HG02938 (cell line): ENCODE measurements at regions not wholly inside any gene's neighbourhood (a gene's known extent, or its start where the extent isn't known, plus 50 kb on each side); places are given as distances from the start of the nearest gene placed in this dataset.

Source experiments
- ATAC-seq: cut with Tn5 transposase; IDR thresholded peaks from one replicate; pipeline ENCODE4 v1.9.1; 2021; ENCODE audit warnings: mild to moderate bottlenecking, moderate library complexity; ENCODE audit not compliant: unreplicated experiment

GRCh38 chr9:87275047-87275725, 222.5 kb upstream of the DAPK1 start:
- no peak for ATAC-seq

DNA sequence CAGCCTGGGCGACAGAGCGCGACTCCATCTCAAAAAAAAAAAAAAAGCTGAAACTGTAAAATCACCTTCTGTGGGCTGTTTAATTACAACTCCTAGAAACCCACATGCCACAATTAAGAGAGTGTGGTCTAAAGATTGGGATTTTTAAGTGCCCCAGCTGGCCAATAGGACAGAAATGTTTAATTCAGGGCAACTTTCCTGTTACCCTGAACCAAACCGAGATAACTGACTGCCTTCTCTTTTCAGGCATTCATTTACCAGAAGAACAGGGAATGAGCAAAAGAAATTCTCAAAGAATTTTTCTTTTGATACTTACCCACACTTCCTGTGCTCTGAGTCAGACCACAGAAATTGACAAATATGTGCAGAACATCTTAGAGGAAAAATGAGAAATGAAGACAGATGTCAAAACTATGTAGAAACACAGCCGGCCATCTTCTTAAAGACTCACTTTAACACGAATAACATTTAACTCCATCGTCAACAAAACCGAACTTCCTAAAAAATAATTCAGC, 221.3 kb upstream of the DAPK1 start:
- ATAC-seq, result no peak

DNA sequence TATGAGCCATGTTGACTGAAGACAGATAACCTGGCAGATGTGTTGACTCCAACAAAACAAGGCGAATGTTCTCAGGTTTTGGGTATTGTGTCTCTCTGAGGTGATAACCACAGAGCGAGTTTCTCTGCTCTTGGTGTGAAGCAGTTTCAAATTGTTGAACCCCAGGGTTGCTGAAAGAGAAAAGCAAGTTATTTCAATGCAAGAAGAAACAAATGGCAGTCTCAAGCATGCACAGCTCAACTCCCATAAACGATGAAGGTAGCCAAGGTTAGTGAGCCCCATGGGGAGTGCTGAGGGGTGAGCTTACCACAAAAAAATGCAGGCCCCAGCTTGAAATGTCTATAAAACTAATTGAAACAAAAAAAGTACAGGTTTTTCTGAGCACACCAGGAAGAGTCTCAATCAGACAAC, 220.8 kb upstream of the DAPK1 start:
- ATAC-seq, result no peak

DNA sequence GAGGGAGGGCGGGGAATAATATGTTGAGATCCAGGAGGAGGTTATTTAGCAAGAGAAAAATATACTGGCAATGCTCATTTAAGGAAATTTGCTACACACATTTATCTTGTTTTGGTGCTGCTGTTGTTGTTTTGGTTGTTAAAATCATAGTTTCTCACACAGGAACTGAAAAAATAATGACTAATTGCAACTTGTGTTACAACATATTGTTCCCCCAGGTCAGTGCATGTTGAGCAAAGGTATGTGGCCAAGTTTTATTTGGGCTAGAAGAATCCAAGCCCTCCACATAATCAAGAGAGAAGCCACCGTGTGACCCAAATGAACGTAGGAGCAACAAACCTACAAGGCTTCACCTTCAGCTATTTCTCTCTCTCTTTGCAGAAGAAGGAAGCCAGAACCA, 220.3 kb upstream of the DAPK1 start:
- ATAC-seq, result no peak

DNA sequence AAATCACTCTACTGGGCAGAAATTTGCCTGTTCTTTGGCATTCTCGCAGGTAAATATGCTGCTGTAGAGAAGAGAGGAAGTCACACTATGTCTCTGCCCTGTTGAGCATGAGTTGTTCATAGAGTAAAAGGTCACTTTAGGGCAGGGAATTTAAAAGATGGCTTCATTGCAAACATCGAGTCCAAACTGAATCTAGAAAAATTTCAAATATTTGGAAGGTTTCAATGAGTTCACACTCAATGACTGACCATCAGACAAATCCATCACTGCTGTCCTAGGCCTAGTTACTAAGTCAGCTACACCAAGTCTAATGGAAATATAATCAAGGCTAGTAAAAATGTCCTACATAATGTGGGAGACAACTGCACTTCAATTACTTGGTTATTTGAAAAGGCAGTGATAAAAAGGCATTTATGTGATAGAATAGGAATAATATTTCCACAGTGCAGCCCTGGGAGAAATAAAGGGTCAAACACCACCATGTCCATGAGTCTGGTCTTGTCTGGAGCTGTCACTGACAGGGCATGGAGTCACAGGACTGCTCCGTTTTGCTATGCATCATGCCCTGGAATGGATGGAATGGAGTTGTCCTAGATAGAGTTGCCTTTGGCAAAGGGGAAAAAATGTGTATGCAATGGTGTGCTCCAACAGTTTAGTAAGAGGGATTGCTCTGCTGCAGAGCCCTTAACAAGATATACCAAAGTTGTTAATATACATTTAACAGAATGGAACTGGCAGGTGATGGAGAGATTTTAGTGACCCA, 218.5 kb upstream of the DAPK1 start:
- no peak for ATAC-seq

GRCh38 chr9:87280421-87280820, 217.2 kb upstream of the DAPK1 start:
- no peak for ATAC-seq

- no peak for ATAC-seq
These were observed 215.1 kb upstream of the DAPK1 start for GRCh38 chr9:87282538-87282937.

GRCh38 chr9:87283585-87283984, 214.1 kb upstream of the DAPK1 start:
- no peak for ATAC-seq

- no peak for ATAC-seq
These were observed 212.3 kb upstream of the DAPK1 start for GRCh38 chr9:87285183-87285850.

DNA sequence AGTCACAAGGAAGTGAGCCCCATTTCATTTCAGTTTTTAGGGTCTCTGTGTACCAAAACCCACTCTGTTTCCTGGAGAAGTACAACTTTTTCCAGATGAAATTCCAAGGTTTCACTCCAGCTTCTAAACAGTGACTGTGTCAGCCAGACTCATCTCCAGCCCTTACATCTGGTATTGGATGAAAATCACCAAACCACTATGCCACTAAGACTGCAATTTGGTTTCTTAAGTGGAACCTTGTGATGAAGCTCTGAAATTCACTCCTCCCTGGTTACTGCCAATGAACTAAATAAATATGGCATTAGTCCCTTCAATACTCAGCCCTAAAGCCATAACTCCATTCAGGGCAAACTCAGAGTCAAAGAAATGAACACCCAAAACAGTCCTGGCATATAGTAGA, 211.2 kb upstream of the DAPK1 start:
- no peak for ATAC-seq

- ATAC-seq, result no peak
These were observed 207.2 kb upstream of the DAPK1 start for GRCh38 chr9:87290241-87291052.

- no peak for ATAC-seq
These were observed 205.0 kb upstream of the DAPK1 start for GRCh38 chr9:87292449-87293191.

- no peak for ATAC-seq
These were observed 203.5 kb upstream of the DAPK1 start for GRCh38 chr9:87294126-87294525.

GRCh38 chr9:87300915-87301314, 196.8 kb upstream of the DAPK1 start:
- ATAC-seq, result no peak

DNA sequence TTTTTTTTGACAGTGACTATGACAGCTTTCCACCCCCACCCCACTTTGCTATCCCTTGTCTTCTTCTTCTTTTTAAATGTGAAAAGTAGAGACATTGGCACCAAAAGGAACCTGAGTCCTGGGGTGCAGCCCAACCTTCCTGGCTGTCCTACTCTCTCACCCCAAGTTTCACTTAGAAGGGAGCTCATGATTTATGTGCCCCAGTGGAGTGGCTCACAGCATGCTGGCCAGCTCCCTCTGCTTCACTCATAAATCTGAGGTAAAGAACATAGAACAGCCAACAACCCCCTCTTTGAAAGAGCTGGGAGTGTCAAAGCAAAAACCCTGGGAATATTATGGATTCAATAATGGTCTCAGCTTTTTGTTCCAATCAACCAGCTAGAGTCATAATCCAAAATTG, 196.3 kb upstream of the DAPK1 start:
- no peak for ATAC-seq

GRCh38 chr9:87305151-87305550, 192.5 kb upstream of the DAPK1 start:
- no peak for ATAC-seq

DNA sequence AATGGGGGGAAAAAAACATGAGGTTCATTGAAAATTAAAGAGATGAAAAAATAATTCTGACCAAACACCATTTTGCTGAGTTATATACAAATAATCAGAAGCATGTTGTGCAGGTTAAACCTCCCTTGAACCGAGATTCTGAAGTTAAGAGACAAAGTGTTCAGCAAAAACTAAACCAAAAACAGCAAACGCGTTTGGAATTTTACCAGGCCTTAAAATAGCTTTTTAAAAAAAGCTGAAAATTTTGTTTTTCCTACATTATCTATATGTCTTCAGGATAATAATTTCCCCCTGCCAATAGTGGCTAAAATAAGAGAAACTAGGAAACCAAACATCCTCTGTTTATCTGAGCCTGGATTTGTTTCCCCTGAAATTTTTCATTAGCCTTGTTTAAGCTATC, 191.7 kb upstream of the DAPK1 start:
- ATAC-seq, result no peak

DNA sequence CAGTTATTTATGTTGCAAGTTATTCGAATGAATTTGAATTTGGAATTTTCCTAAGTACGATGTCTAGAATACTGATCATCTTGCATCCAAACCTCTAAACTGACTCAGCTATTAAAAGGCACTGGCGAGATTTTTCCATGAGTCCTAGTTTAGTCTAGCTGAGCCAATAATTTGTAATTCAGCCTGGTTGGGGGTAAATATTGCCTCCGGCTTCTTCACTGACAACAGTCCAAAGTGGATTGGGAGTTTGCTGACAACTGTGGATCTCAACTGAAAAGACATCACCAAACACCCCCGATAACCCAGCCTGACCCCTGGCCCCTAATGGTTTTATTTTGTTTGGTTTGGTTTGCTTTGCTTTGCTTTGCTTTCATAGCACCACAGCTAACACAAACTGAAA, 189.8 kb upstream of the DAPK1 start:
- ATAC-seq, result no peak

- no peak for ATAC-seq
These were observed 188.4 kb upstream of the DAPK1 start for GRCh38 chr9:87309236-87309635.

DNA sequence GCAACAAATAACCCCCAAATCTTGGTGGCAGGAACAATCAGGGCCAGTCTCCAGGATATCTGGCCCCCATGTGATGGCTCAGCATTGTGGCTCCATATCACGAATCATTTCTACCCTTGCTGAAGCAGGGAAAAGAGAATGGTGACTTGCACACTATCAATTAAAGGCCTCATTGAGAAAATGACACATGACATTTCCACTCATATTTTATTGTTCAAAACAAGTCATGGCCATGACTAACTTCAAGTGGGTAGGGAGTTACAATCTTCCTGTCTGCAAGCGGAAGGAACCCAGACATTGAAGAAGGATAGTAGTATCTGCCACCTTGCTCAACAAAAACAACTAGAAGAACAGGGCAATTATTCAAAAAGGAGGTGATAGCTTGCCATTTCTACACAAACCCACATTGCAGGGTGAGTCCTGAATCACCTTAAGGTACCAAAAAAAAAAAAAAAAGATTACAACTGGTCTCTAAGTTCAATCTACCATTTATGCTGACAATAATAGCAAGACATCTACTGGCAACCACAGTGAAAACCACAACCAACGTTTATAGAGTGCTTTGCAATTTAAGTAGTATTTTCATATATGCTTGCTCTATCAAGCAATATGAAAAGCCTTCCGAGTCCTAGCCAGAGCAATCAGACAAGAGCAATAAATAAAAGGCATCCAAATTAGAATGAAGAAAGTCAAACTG, 186.7 kb upstream of the DAPK1 start:
- ATAC-seq, result no peak
